OCI-LY1 (cell line): ENCODE measurements at regions not wholly inside any gene's neighbourhood (a gene's known extent, or its start where the extent isn't known, plus 50 kb on each side); places are given as distances from the start of the nearest gene placed in this dataset.
"Not testable (repeated sequence)": the region's sequence is repeated elsewhere in the genome, so short reads cannot be mapped to it uniquely, and the experiment has no call there.

Experiments used
- CTCF ChIP-seq: fragments of 200-600 bp; sonication (generic), shearing (Covaris generic); IDR thresholded peaks from 2 replicates; pipeline ENCODE4 v1.5.1; 2017; ENCODE audit warnings: mild to moderate bottlenecking, antibody characterized with exemption, low read length, moderate library complexity, mixed read lengths
- EZH2 ChIP-seq: fragments of 200-600 bp; sonication (generic), shearing (Covaris generic); IDR thresholded peaks from 2 replicates; pipeline ENCODE4 v1.8.0; 2017; ENCODE audit warnings: borderline replicate concordance, mixed run types, mild to moderate bottlenecking, antibody characterized with exemption, low read length, moderate library complexity, mixed read lengths

DNA sequence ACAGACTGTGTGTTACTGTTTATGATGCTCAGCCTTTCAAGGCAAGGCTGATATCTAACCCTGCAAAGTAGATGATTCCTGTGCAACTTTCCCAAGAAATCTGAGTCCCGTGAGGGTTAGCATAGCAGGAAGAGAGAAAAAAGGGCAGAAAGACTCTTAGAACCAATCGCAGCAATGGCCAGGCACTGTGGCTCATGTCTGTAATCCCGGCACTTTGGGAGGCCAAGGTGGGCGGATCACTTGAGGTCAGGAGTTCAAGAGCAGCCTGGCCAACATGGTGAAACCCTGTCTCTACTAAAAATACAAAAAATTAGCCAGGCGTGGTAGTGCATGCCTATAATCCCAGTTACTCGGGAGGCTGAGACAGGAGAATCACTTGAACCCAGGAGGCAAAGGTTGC is 124.3 kb upstream of the CDH5 start:
- TF ChIP-seq CTCF, EZH2: not testable (repeated sequence)
